H1 (cell line): ENCODE measurements at regions not wholly inside any gene's neighbourhood (a gene's known extent, or its start where the extent isn't known, plus 50 kb on each side); places are given as distances from the start of the nearest gene placed in this dataset.

Experiments
- CTCF ChIP-seq, 3 experiments: IDR thresholded peaks; 1 replicate in 2 of 3; 2 replicates in 1 of 3; pipeline versions ENCODE4 v1.5.1 to v1.6.1; 2011; ENCODE audit warnings: low read length in 3 of 3, mild to moderate bottlenecking in 3 of 3, inconsistent platforms in 2 of 3, low read depth in 1 of 3, moderate library complexity in 1 of 3; ENCODE audit not compliant: insufficient read depth in 1 of 3; ENCODE audit errors: control extremely low read depth in 1 of 3
- NRF1 ChIP-seq: IDR thresholded peaks from 2 replicates; pipeline ENCODE4 v1.6.1; 2011; ENCODE audit warnings: mild to moderate bottlenecking, low read depth, low read length, improper control_type of control experiment
- POLR2AphosphoS5 ChIP-seq: IDR thresholded peaks from 2 replicates; pipeline ENCODE4 v1.6.1; 2011; ENCODE audit warnings: low read depth, low read length
- SAP30 ChIP-seq: fragments of 300-600 bp; sonication (generic); IDR thresholded peaks from 2 replicates; pipeline ENCODE4 v1.7.1; 2012; ENCODE audit warnings: low read length, moderate library complexity, mild to moderate bottlenecking, inconsistent platforms; ENCODE audit not compliant: insufficient read depth, insufficient replicate concordance
- SIX5 ChIP-seq: IDR thresholded peaks from 2 replicates; pipeline ENCODE4 v1.6.1; 2011; ENCODE audit warnings: mild to moderate bottlenecking, low read depth, low read length
- TBP ChIP-seq: IDR thresholded peaks from 2 replicates; pipeline ENCODE4 v1.6.1; 2011; ENCODE audit warnings: low read depth, low read length, improper control_type of control experiment
- YY1 ChIP-seq: IDR thresholded peaks from 2 replicates; pipeline ENCODE4 v1.6.1; 2011; ENCODE audit warnings: low read depth, mild to moderate bottlenecking, low read length

DNA sequence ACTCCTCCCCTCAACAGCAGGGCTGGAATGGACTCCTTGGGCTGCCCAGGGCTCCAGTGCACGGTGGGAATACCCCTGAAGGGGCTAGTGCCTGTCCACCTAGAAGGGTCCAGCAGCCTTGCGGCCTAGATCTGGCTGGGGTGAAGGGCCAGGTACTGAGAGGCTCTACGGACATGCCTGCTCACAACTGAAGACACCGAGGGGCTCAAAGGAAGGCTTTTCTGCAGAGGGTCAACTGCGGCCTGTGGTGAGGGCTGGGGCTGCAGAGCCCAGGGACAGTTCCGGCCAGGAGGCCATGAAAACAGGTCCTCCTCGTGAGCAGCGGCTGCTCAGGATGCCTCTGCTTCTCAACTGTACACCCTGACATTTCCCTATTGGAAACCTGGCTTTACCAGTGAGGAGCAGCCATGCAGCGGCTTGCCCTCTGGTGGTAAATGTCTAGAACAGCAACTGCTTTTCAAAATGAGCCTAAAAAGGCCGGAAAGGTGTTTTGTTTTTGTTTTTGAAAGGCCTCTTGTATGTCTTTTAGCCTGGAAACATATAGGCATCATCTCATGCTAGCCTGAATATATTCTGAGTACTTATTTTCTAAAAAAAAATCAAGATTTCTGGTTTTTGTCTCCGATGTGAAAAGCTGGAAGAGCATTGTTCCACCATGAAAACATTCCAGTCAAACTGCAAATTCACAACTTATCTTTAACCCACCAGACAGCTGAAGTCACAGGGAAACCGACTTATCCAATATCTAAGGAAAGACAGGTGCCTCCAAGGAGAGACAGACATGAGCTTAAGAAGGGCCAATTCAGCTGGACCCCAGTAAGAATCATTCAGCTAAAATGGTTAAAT lies 163.4 kb downstream of the KLF13 start (continued):
- TF ChIP-seq NRF1 (no peak), SIX5 (no peak), YY1 (peak; percentile 43; the same call in 1 of the 2 replicates), TBP (no peak), SAP30 (no peak), POLR2AphosphoS5 (no peak), CTCF (IDR thresholded peaks at IDR 0.05; ENCODE audit: control extremely low read depth in 1 of 3, insufficient read depth in 1 of 3, low read depth in 1 of 3, low read length in 3 of 3) (peak; percentile 53 to 82 (median 79))
